Breast epithelium (tissue), 3 donors: ENCODE measurements at regions not wholly inside any gene's neighbourhood (a gene's known extent, or its start where the extent isn't known, plus 50 kb on each side); places are given as distances from the start of the nearest gene placed in this dataset.

Source experiments
- POLR2A ChIP-seq: fragments of 450-650 bp; IDR thresholded peaks from one replicate; pipeline ENCODE4 v1.6.1; 2016; ENCODE audit warnings: antibody characterized with exemption, mild to moderate bottlenecking, moderate library complexity
- POLR2AphosphoS5 ChIP-seq, 3 donors: sonication (generic); formaldehyde crosslinking; IDR thresholded peaks; one replicate each; pipeline ENCODE4 v1.6.1; 2017; ENCODE audit warnings: antibody characterized with exemption in 3 of 3
- TF ChIP-seq, protein P1 (sequence below), 3 donors: fragments of 450-650 bp; IDR thresholded peaks; one replicate each; pipeline ENCODE4 v1.5.1; 2016 to 2017; ENCODE audit warnings: antibody characterized with exemption in 3 of 3, mild to moderate bottlenecking in 3 of 3, moderate library complexity in 3 of 3

DNA sequence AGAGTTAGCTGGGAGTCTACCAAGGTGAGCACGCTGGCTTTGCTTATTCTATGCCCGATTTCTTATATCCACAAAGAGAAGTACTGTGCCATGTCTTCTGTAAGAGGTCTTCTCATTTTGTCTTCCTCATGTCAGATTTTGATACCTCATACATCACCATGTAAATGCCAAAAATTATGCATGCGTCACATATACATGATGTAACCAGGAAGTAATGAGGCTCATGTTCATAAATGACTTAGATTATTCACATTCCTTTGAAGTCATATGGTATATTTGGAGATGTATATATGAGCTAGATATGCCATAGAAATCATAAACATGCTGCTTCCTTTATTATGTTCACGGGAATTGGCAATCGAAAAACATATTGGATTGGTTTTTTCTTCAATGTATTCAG, 97.7 kb upstream of the CELF2 start:
- no peak for TF ChIP-seq POLR2AphosphoS5 (IDR thresholded peaks at IDR 0.05)
- TF ChIP-seq POLR2A, result no peak
- TF ChIP-seq, protein P1, sequence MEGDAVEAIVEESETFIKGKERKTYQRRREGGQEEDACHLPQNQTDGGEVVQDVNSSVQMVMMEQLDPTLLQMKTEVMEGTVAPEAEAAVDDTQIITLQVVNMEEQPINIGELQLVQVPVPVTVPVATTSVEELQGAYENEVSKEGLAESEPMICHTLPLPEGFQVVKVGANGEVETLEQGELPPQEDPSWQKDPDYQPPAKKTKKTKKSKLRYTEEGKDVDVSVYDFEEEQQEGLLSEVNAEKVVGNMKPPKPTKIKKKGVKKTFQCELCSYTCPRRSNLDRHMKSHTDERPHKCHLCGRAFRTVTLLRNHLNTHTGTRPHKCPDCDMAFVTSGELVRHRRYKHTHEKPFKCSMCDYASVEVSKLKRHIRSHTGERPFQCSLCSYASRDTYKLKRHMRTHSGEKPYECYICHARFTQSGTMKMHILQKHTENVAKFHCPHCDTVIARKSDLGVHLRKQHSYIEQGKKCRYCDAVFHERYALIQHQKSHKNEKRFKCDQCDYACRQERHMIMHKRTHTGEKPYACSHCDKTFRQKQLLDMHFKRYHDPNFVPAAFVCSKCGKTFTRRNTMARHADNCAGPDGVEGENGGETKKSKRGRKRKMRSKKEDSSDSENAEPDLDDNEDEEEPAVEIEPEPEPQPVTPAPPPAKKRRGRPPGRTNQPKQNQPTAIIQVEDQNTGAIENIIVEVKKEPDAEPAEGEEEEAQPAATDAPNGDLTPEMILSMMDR (IDR thresholded peaks at IDR 0.05), result no peak
